Keratinocyte (primary cell): ENCODE measurements at regions not wholly inside any gene's neighbourhood (a gene's known extent, or its start where the extent isn't known, plus 50 kb on each side); places are given as distances from the start of the nearest gene placed in this dataset.

Source experiments
- EZH2 ChIP-seq: IDR thresholded peaks from one replicate; pipeline ENCODE4 v1.6.1; 2012; ENCODE audit warnings: inconsistent platforms, mild to moderate bottlenecking, low read length, moderate library complexity
- TF ChIP-seq, protein P1 (sequence below), 3 experiments: IDR thresholded peaks in 1 of 3; conservative IDR thresholded peaks in 1 of 3; optimal IDR thresholded peaks in 1 of 3; 2 replicates in 2 of 3; 3 replicates in 1 of 3; pipeline versions ENCODE3 to v1.5.1; 2011; ENCODE audit warnings: low read length in 3 of 3, mild to moderate bottlenecking in 3 of 3, moderate library complexity in 2 of 3, control low read depth in 1 of 3, inconsistent platforms in 1 of 3; ENCODE audit not compliant: insufficient read depth in 2 of 3; ENCODE audit errors: extremely low read depth in 1 of 3

DNA sequence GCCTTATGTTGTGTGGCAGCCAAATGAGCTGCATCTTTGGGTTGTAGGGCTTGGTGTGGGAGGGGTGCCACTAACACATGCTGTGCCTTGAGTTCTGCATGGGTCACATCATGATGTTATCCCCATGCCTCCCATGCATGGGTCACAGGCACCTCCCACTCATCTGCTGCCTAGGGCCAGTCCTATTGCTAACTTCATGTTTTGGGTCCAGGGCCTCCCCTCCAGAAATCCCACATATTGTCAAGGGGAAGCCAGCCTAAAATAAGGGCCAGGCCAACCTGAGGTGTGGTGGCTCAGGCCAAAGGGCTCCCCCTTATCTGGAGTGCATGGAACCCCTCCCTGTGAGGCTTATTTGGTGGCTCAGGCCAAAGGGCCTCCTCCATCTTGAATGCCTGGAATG lies 299.0 kb downstream of the RPS24 start:
- TF ChIP-seq, protein P1, sequence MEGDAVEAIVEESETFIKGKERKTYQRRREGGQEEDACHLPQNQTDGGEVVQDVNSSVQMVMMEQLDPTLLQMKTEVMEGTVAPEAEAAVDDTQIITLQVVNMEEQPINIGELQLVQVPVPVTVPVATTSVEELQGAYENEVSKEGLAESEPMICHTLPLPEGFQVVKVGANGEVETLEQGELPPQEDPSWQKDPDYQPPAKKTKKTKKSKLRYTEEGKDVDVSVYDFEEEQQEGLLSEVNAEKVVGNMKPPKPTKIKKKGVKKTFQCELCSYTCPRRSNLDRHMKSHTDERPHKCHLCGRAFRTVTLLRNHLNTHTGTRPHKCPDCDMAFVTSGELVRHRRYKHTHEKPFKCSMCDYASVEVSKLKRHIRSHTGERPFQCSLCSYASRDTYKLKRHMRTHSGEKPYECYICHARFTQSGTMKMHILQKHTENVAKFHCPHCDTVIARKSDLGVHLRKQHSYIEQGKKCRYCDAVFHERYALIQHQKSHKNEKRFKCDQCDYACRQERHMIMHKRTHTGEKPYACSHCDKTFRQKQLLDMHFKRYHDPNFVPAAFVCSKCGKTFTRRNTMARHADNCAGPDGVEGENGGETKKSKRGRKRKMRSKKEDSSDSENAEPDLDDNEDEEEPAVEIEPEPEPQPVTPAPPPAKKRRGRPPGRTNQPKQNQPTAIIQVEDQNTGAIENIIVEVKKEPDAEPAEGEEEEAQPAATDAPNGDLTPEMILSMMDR (optimal IDR thresholded peaks at IDR 0.05 in 1 of 3, IDR thresholded peaks at IDR 0.05 in 1 of 3, conservative IDR thresholded peaks at IDR 0.05 in 1 of 3; ENCODE audit: extremely low read depth in 1 of 3, insufficient read depth in 2 of 3, low read length in 3 of 3) = no peak
- TF ChIP-seq EZH2 = no peak
